Neuron (in vitro differentiated cells): ENCODE measurements at regions not wholly inside any gene's neighbourhood (a gene's known extent, or its start where the extent isn't known, plus 50 kb on each side); places are given as distances from the start of the nearest gene placed in this dataset.

Source experiments
- H2AFZ ChIP-seq: one replicate; pipeline ENCODE4 v1.6.1; 2013; ENCODE audit warnings: low read depth, mild to moderate bottlenecking, inconsistent platforms, low read length, moderate library complexity
- H3K27me3 ChIP-seq: one replicate; pipeline ENCODE4 v1.6.1; 2013; ENCODE audit warnings: low read length; ENCODE audit not compliant: insufficient read depth
- H3K36me3 ChIP-seq: one replicate; pipeline ENCODE4 v1.6.1; 2013; ENCODE audit warnings: low read length; ENCODE audit not compliant: insufficient read depth
- H3K4me1 ChIP-seq: one replicate; pipeline ENCODE4 v1.6.1; 2013; ENCODE audit warnings: low read length; ENCODE audit not compliant: insufficient read depth
- H3K4me3 ChIP-seq: 2 replicates; pipeline ENCODE4 v1.5.1; 2013; ENCODE audit warnings: mild to moderate bottlenecking, low read length, moderate library complexity
- H3K9me3 ChIP-seq: one replicate; pipeline ENCODE4 v1.6.1; 2013; ENCODE audit warnings: low read length

GRCh38 chr3:18830087-18830486, 318.2 kb upstream of the KCNH8 start:
- H3K27me3 ChIP-seq, result no peaks in the 10 kb centered on the region
- no peak overlapping the region for H3K4me3 ChIP-seq
- no peaks in the 10 kb centered on the region for H3K9me3 ChIP-seq
- H3K4me1 ChIP-seq, result no peaks in the 10 kb centered on the region
- H3K36me3 ChIP-seq, result no peaks in the 10 kb centered on the region
- H2AFZ ChIP-seq, result no peak overlapping the region

- Histone ChIP-seq H3K36me3 (no peaks in the 10 kb centered on the region), H3K4me1 (no peaks in the 10 kb centered on the region), H3K9me3 (no peaks in the 10 kb centered on the region), H3K4me3 (no peak overlapping the region), H2AFZ (no peak overlapping the region), H3K27me3 (no peaks in the 10 kb centered on the region)
These were observed 319.7 kb upstream of the KCNH8 start for GRCh38 chr3:18828637-18829036.

GRCh38 chr3:18827664-18828063, 320.6 kb upstream of the KCNH8 start:
- Histone ChIP-seq H3K4me1 (no peaks in the 10 kb centered on the region), H2AFZ (no peak overlapping the region), H3K36me3 (no peaks in the 10 kb centered on the region), H3K4me3 (no peak overlapping the region), H3K9me3 (no peaks in the 10 kb centered on the region), H3K27me3 (no peaks in the 10 kb centered on the region)

GRCh38 chr3:18825665-18826064, 322.6 kb upstream of the KCNH8 start:
- Histone ChIP-seq H2AFZ (no peak overlapping the region), H3K4me1 (no peaks in the 10 kb centered on the region), H3K9me3 (no peaks in the 10 kb centered on the region), H3K36me3 (no peaks in the 10 kb centered on the region), H3K4me3 (no peak overlapping the region), H3K27me3 (no peaks in the 10 kb centered on the region)

- Histone ChIP-seq H3K4me3 (no peak overlapping the region), H3K4me1 (no peaks in the 10 kb centered on the region), H3K36me3 (no peaks in the 10 kb centered on the region), H3K27me3 (no peaks in the 10 kb centered on the region), H2AFZ (no peak overlapping the region), H3K9me3 (no peaks in the 10 kb centered on the region)
These were observed 335.0 kb upstream of the KCNH8 start for GRCh38 chr3:18813300-18813699.

- Histone ChIP-seq H2AFZ (no peak overlapping the region), H3K36me3 (no peaks in the 10 kb centered on the region), H3K27me3 (no peaks in the 10 kb centered on the region), H3K4me3 (no peak overlapping the region), H3K9me3 (no peaks in the 10 kb centered on the region), H3K4me1 (no peaks in the 10 kb centered on the region)
These were observed 336.0 kb upstream of the KCNH8 start for GRCh38 chr3:18812316-18812715.

GRCh38 chr3:18810306-18810661, 338.0 kb upstream of the KCNH8 start:
- Histone ChIP-seq H3K4me1 (no peaks in the 10 kb centered on the region), H3K9me3 (no peaks in the 10 kb centered on the region)

GRCh38 chr3:18809640-18810305, 338.5 kb upstream of the KCNH8 start:
- no peaks in the 10 kb centered on the region for H3K9me3 ChIP-seq
- no peak overlapping the region for H3K4me3 ChIP-seq
- no peak overlapping the region for H2AFZ ChIP-seq
- H3K27me3 ChIP-seq, result no peaks in the 10 kb centered on the region
- no peaks in the 10 kb centered on the region for H3K36me3 ChIP-seq
- H3K4me1 ChIP-seq, result no peaks in the 10 kb centered on the region

More at GRCh38 chr3:18810306-18810661, 338.0 kb upstream of the KCNH8 start:
- Histone ChIP-seq H3K4me3 (no peak overlapping the region), H2AFZ (no peak overlapping the region), H3K27me3 (no peaks in the 10 kb centered on the region), H3K36me3 (no peaks in the 10 kb centered on the region)

GRCh38 chr3:18808429-18808828, 339.9 kb upstream of the KCNH8 start:
- Histone ChIP-seq H3K36me3 (no peaks in the 10 kb centered on the region), H2AFZ (no peak overlapping the region)

GRCh38 chr3:18807593-18807992, 340.7 kb upstream of the KCNH8 start:
- Histone ChIP-seq H3K9me3 (no peaks in the 10 kb centered on the region), H2AFZ (no peak overlapping the region), H3K4me3 (no peak overlapping the region), H3K27me3 (no peaks in the 10 kb centered on the region), H3K36me3 (no peaks in the 10 kb centered on the region), H3K4me1 (no peaks in the 10 kb centered on the region)

More at GRCh38 chr3:18808429-18808828, 339.9 kb upstream of the KCNH8 start:
- no peaks in the 10 kb centered on the region for H3K27me3 ChIP-seq
- H3K4me1 ChIP-seq, result no peaks in the 10 kb centered on the region
- no peak overlapping the region for H3K4me3 ChIP-seq
- no peaks in the 10 kb centered on the region for H3K9me3 ChIP-seq

GRCh38 chr3:18806633-18807032, 341.7 kb upstream of the KCNH8 start:
- H3K36me3 ChIP-seq, result no peaks in the 10 kb centered on the region
- no peaks in the 10 kb centered on the region for H3K4me1 ChIP-seq
- H3K4me3 ChIP-seq, result no peak overlapping the region
- H3K27me3 ChIP-seq, result no peaks in the 10 kb centered on the region
- H2AFZ ChIP-seq, result no peak overlapping the region
- no peaks in the 10 kb centered on the region for H3K9me3 ChIP-seq

GRCh38 chr3:18797378-18797777, 350.9 kb upstream of the KCNH8 start:
- Histone ChIP-seq H3K4me3 (no peak overlapping the region), H3K9me3 (no peaks in the 10 kb centered on the region), H3K27me3 (no peaks in the 10 kb centered on the region), H2AFZ (no peak overlapping the region), H3K4me1 (no peaks in the 10 kb centered on the region), H3K36me3 (no peaks in the 10 kb centered on the region)

- H2AFZ ChIP-seq, result no peak overlapping the region
- H3K9me3 ChIP-seq, result no peaks in the 10 kb centered on the region
These were observed 353.2 kb upstream of the KCNH8 start for GRCh38 chr3:18795078-18795477.

GRCh38 chr3:18791752-18792151, 356.6 kb upstream of the KCNH8 start:
- no peaks in the 10 kb centered on the region for H3K4me1 ChIP-seq
- no peak overlapping the region for H3K4me3 ChIP-seq
- no peak overlapping the region for H2AFZ ChIP-seq
- no peaks in the 10 kb centered on the region for H3K36me3 ChIP-seq
- no peaks in the 10 kb centered on the region for H3K9me3 ChIP-seq
- no peaks in the 10 kb centered on the region for H3K27me3 ChIP-seq

More at GRCh38 chr3:18795078-18795477, 353.2 kb upstream of the KCNH8 start:
- H3K4me3 ChIP-seq, result no peak overlapping the region
- no peaks in the 10 kb centered on the region for H3K36me3 ChIP-seq
- H3K4me1 ChIP-seq, result no peaks in the 10 kb centered on the region
- H3K27me3 ChIP-seq, result no peaks in the 10 kb centered on the region
